B cell (primary cell): ENCODE measurements at regions not wholly inside any gene's neighbourhood (a gene's known extent, or its start where the extent isn't known, plus 50 kb on each side); places are given as distances from the start of the nearest gene placed in this dataset.

Experiments
- ATAC-seq: fragments of 200-7000 bp; cut with Tn5 transposase; one replicate; pipeline ENCODE4 v1.10.0; 2021; ENCODE audit warnings: low read depth, mild to moderate bottlenecking, moderate number of reproducible peaks, moderate library complexity
- CTCF ChIA-PET: fragments of 350-600 bp; sonication (Branson Sonifier 250); formaldehyde crosslinking; loops from one replicate; lab custom pipeline; 2021; ENCODE audit warnings: antibody characterized with exemption, inconsistent platforms; lab: Charles Lee
- POLR2A ChIA-PET: fragments of 350-600 bp; sonication (Branson Sonifier 250); formaldehyde crosslinking; loops from one replicate; lab custom pipeline; 2021; ENCODE audit warnings: antibody characterized with exemption; lab: Charles Lee
- DNase-seq: peaks from one replicate; pipeline ENCODE4 v3.0.0; 2013
- H2AFZ ChIP-seq: 2 replicates; pipeline ENCODE4 v1.6.1; 2012; ENCODE audit warnings: mild to moderate bottlenecking, low read depth, low read length; ENCODE audit not compliant: insufficient read depth, poor library complexity, severe bottlenecking
- H3K27ac ChIP-seq, 2 donors: 1 replicate in 1 of 2; 2 replicates in 1 of 2; pipeline ENCODE4 v1.5.1; 2012 to 2013; ENCODE audit warnings: low read length in 2 of 2, mild to moderate bottlenecking in 2 of 2, moderate library complexity in 1 of 2
- H3K27me3 ChIP-seq, 4 experiments: fragments of 200-600 bp in 1 of 4; sonication (generic) in 1 of 4; replicated peaks in 1 of 4; 1 replicate in 2 of 4; 2 replicates in 2 of 4; pipeline versions ENCODE4 v1.6.1 to v1.7.0; 2013 to 2016; ENCODE audit warnings: low read length in 3 of 4, mild to moderate bottlenecking in 2 of 4, mixed read lengths in 1 of 4, moderate library complexity in 1 of 4; ENCODE audit not compliant: insufficient read depth in 4 of 4, control insufficient read depth in 3 of 4; ENCODE audit errors: control extremely low read depth in 1 of 4
- H3K36me3 ChIP-seq, 2 experiments: replicated peaks in 1 of 2; 1 replicate in 1 of 2; 2 replicates in 1 of 2; pipeline versions ENCODE4 v1.6.1 to v1.7.1; 2013; ENCODE audit warnings: low read length in 1 of 2; ENCODE audit not compliant: insufficient read depth in 2 of 2, control insufficient read depth in 1 of 2; ENCODE audit errors: control extremely low read depth in 1 of 2, extremely low read depth in 1 of 2
- H3K4me1 ChIP-seq, 2 donors: fragments of 200-600 bp in 1 of 2; sonication (generic) in 1 of 2; 1 replicate in 1 of 2; 2 replicates in 1 of 2; pipeline versions ENCODE4 v1.5.1 to v1.6.1; 2013 to 2017; ENCODE audit warnings: low read length in 2 of 2; ENCODE audit not compliant: control insufficient read depth in 2 of 2, insufficient read depth in 2 of 2
- H3K4me2 ChIP-seq: replicated peaks from 2 replicates; pipeline ENCODE3; 2012; ENCODE audit warnings: mild to moderate bottlenecking, low read depth, low read length; ENCODE audit not compliant: poor library complexity, severe bottlenecking
- H3K4me3 ChIP-seq, 5 experiments: fragments of 200-600 bp in 1 of 5; sonication (generic) in 1 of 5; 1 replicate in 3 of 5; 2 replicates in 2 of 5; pipeline versions ENCODE4 v1.5.1 to v1.7.0; 2011 to 2016; ENCODE audit warnings: low read length in 4 of 5, mild to moderate bottlenecking in 4 of 5, low read depth in 2 of 5, control low read depth in 1 of 5, moderate library complexity in 1 of 5; ENCODE audit not compliant: insufficient read depth in 1 of 5; ENCODE audit errors: control extremely low read depth in 1 of 5, extremely low read depth in 1 of 5
- H3K79me2 ChIP-seq: fragments of 200-600 bp; sonication (generic); one replicate; pipeline ENCODE4 v1.6.0; 2016; ENCODE audit warnings: low read length; ENCODE audit not compliant: control insufficient read depth, insufficient read depth
- H3K9ac ChIP-seq: fragments of 200-600 bp; sonication (generic); 2 replicates; pipeline ENCODE4 v1.6.1; 2017; ENCODE audit warnings: mild to moderate bottlenecking, low read length, moderate library complexity
- H3K9me3 ChIP-seq, 3 donors: one replicate each; pipeline versions ENCODE4 v1.6.1 to v1.7.1; 2013; ENCODE audit warnings: low read length in 2 of 3; ENCODE audit not compliant: control insufficient read depth in 2 of 3, insufficient read depth in 1 of 3; ENCODE audit errors: control extremely low read depth in 1 of 3
- H4K20me1 ChIP-seq: 2 replicates; pipeline ENCODE4 v1.6.0; 2012; ENCODE audit warnings: mild to moderate bottlenecking, low read length; ENCODE audit not compliant: insufficient read depth, control insufficient read depth, poor library complexity, severe bottlenecking
- H3K27ac Mint-ChIP-seq: one replicate; pipeline ENCODE4 v1.8.0; 2021; ENCODE audit warnings: mixed read lengths
- H3K27me3 Mint-ChIP-seq: one replicate; pipeline ENCODE4 v1.8.0; 2021; ENCODE audit warnings: mixed read lengths
- H3K4me1 Mint-ChIP-seq: one replicate; pipeline ENCODE4 v1.8.0; 2021; ENCODE audit warnings: mixed read lengths
- H3K4me3 Mint-ChIP-seq: one replicate; pipeline ENCODE4 v1.8.0; 2021; ENCODE audit warnings: mixed read lengths
- H3K9me3 Mint-ChIP-seq: one replicate; pipeline ENCODE4 v1.8.0; 2022; ENCODE audit warnings: mixed read lengths; ENCODE audit not compliant: insufficient read depth
- EZH2 ChIP-seq: IDR thresholded peaks from 2 replicates; pipeline ENCODE4 v1.6.1; 2012; ENCODE audit warnings: borderline replicate concordance, low read depth, mild to moderate bottlenecking, moderate library complexity, low read length; ENCODE audit not compliant: insufficient read depth, poor library complexity, severe bottlenecking
- WGBS: methylation state at CpG from one replicate; pipeline ENCODE4 v1.1.5; 2013; ENCODE audit warnings: missing lambda C conversion rate; ENCODE audit not compliant: insufficient coverage; 5-methylcytosine and 5-hydroxymethylcytosine counted together
- intact Hi-C: fragments of 100-400 bp; cut with micrococcal nuclease; formaldehyde crosslinking; loops from one replicate; pipeline ENCODE4 v1.10.0; 2022
- TF ChIP-seq, protein P1 (sequence below): fragments of 200-600 bp; IDR thresholded peaks from one replicate; pipeline ENCODE4 v1.8.0; 2022; ENCODE audit warnings: antibody characterized with exemption, mild to moderate bottlenecking

GRCh38 chr22:22141031-22141430, 103.6 kb upstream of the VPREB1 start:
- 100% methylated on average over 1 of the region's 3 CpGs for WGBS

DNA sequence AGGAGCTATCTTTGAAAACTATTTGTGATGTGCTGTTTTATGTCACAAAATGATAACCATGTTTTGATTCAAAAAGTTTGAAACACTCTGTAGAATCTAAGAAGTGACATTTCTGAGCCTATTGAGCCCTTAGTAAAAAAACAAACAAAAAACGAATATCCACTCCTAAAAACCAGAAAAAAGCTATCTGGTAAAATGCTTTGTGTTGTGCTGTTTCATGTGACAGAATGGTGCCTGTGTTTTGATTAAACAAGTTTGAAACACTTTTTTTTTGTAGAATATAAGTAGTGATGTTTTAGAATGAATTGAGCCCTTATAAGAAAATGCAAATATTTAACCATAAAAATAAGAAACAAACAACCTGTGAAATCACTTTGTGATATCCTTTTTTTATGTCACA, 105.2 kb upstream of the VPREB1 start:
- H3K9me3 Mint-ChIP-seq = no peaks in the 10 kb centered on the region
- peaks cover 4% of the 10 kb centered on the region for H3K4me1 Mint-ChIP-seq
- Histone ChIP-seq H3K9me3 (no peaks in the 10 kb centered on the region), H3K4me3 (no peak overlapping the region), H3K36me3 (no peaks in the 10 kb centered on the region), H3K4me1 (no peaks in the 10 kb centered on the region), H2AFZ (no peak overlapping the region), H3K4me2 (no peak overlapping the region), H4K20me1 (no peaks in the 10 kb centered on the region), H3K9ac (no peak overlapping the region), H3K27ac (no peak overlapping the region), H3K79me2 (no peaks in the 10 kb centered on the region), H3K27me3 (no peaks in the 10 kb centered on the region)
- CTCF ChIA-PET = interaction anchor here (2.6 kb wide), 1 partner anchor 28 kb away, joined by 13 read pairs; no protein-coding TSS in a partner anchor
- H3K27me3 Mint-ChIP-seq = no peaks in the 10 kb centered on the region
- H3K27ac Mint-ChIP-seq = no peak overlapping the region
- WGBS = no CpG with 5 or more reads among the region's 1 CpG
- intact Hi-C loops = no loop called here
- ATAC-seq (no peak), DNase-seq (no peak)
- H3K4me3 Mint-ChIP-seq = no peak overlapping the region
- POLR2A ChIA-PET = no interaction called here
- TF ChIP-seq, protein P1, sequence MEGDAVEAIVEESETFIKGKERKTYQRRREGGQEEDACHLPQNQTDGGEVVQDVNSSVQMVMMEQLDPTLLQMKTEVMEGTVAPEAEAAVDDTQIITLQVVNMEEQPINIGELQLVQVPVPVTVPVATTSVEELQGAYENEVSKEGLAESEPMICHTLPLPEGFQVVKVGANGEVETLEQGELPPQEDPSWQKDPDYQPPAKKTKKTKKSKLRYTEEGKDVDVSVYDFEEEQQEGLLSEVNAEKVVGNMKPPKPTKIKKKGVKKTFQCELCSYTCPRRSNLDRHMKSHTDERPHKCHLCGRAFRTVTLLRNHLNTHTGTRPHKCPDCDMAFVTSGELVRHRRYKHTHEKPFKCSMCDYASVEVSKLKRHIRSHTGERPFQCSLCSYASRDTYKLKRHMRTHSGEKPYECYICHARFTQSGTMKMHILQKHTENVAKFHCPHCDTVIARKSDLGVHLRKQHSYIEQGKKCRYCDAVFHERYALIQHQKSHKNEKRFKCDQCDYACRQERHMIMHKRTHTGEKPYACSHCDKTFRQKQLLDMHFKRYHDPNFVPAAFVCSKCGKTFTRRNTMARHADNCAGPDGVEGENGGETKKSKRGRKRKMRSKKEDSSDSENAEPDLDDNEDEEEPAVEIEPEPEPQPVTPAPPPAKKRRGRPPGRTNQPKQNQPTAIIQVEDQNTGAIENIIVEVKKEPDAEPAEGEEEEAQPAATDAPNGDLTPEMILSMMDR = no peak
- TF ChIP-seq EZH2 = no peak

More at GRCh38 chr22:22141031-22141430, 103.6 kb upstream of the VPREB1 start:
- no peak for ATAC-seq
- intact Hi-C loops = no loop called here
- Histone ChIP-seq H3K4me1 (no peaks in the 10 kb centered on the region), H3K9ac (no peak overlapping the region), H4K20me1 (no peaks in the 10 kb centered on the region), H3K79me2 (no peaks in the 10 kb centered on the region), H3K27ac (no peak overlapping the region), H3K36me3 (no peaks in the 10 kb centered on the region), H3K27me3 (no peaks in the 10 kb centered on the region), H2AFZ (no peak overlapping the region), H3K4me2 (no peak overlapping the region), H3K9me3 (no peaks in the 10 kb centered on the region), H3K4me3 (no peak overlapping the region)
- peaks cover 4% of the 10 kb centered on the region for H3K4me1 Mint-ChIP-seq
- H3K9me3 Mint-ChIP-seq = no peaks in the 10 kb centered on the region
- no peak for DNase-seq
- H3K4me3 Mint-ChIP-seq = no peak overlapping the region
- POLR2A ChIA-PET = no interaction called here
- TF ChIP-seq, protein P1 = no peak
- TF ChIP-seq EZH2 = no peak
- H3K27ac Mint-ChIP-seq = no peak overlapping the region
- no peaks in the 10 kb centered on the region for H3K27me3 Mint-ChIP-seq
- CTCF ChIA-PET = no interaction called here
